ENCODE measurements at regions not wholly inside any gene's neighbourhood (a gene's known extent, or its start where the extent isn't known, plus 50 kb on each side); places are given as distances from the start of the nearest gene placed in this dataset.

DNA sequence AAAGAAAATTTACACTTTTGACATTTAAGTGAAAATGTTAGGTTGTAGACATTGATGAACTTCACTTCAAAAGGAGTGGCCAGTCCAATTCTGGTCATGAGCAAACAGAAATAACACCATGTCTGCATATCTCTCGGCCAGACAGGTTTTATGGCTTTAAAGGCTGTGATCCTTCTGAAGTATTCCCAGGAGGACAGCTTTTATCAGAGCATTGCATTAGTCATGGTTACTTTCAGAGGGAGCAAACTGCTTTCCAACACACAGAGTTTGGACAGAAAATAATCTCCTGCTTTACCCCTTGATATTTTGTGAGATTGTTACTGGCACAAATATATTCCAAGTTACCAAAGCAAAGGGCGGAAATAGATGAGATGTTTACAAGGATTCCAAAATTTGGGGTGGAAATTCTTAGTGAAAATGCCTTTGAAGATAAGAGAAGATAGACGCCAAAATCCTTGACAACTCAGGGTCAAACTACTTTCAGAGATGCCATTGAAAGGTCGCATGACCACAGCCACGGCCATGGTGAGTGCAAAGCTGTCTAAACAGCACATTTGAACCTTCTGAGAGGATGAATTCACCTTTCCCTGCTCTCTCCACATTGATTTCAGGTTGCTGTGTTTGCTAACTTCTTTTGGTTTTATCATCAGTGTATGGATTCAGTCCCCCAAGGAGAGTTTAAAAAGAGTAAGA, 584.5 kb upstream of the SGCG start:
- no peak overlapping the region for H3K27ac ChIP-seq (ENCODE audit: low read depth, low read length)
- H4K20me1 ChIP-seq (ENCODE audit: insufficient read depth) = no peaks in the 10 kb centered on the region
- H3K9me3 ChIP-seq (ENCODE audit: control insufficient read depth in 1 of 2, insufficient read depth in 1 of 2, low read depth in 1 of 2, low read length in 2 of 2) = no peaks in the 10 kb centered on the region
- no peak for ATAC-seq
- DNase-seq (ENCODE audit: low read depth, low spot score) = no peak
- H3K4me3 ChIP-seq (replicated peaks in 1 of 2; ENCODE audit: low read depth in 1 of 2, low read length in 2 of 2) = no peak overlapping the region
- intact Hi-C loops (cut with micrococcal nuclease) = no loop called here
- ChIA-PET RAD21 (ENCODE audit: low non-redundant PET in 1 of 2, low total read pairs in 2 of 2, uncharacterized antibody in 2 of 2, unreplicated experiment in 2 of 2) (no interaction called here), CTCF (no interaction called here), POLR2A (no interaction called here)
- no peak overlapping the region for H3K9ac ChIP-seq (ENCODE audit: low read length)
- peaks cover 7% of the 10 kb centered on the region in 2 experiments; a peak in 3 of 4 replicates for H3K4me1 ChIP-seq (ENCODE audit: control insufficient read depth in 1 of 2, insufficient read depth in 2 of 2, low read length in 2 of 2)
- no peaks in the 10 kb centered on the region for H3K36me3 ChIP-seq (ENCODE audit: control insufficient read depth in 1 of 2, insufficient read depth in 2 of 2, low read length in 2 of 2)
- H3K79me2 ChIP-seq (ENCODE audit: insufficient read depth, low read length) = no peaks in the 10 kb centered on the region
- no TSS peak for BruUV-seq (replicated peaks)
- TF ChIP-seq, protein P1, sequence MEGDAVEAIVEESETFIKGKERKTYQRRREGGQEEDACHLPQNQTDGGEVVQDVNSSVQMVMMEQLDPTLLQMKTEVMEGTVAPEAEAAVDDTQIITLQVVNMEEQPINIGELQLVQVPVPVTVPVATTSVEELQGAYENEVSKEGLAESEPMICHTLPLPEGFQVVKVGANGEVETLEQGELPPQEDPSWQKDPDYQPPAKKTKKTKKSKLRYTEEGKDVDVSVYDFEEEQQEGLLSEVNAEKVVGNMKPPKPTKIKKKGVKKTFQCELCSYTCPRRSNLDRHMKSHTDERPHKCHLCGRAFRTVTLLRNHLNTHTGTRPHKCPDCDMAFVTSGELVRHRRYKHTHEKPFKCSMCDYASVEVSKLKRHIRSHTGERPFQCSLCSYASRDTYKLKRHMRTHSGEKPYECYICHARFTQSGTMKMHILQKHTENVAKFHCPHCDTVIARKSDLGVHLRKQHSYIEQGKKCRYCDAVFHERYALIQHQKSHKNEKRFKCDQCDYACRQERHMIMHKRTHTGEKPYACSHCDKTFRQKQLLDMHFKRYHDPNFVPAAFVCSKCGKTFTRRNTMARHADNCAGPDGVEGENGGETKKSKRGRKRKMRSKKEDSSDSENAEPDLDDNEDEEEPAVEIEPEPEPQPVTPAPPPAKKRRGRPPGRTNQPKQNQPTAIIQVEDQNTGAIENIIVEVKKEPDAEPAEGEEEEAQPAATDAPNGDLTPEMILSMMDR (IDR thresholded peaks at IDR 0.05 in 2 of 3, conservative IDR thresholded peaks at IDR 0.05 in 1 of 3; ENCODE audit: borderline replicate concordance in 1 of 3, insufficient read depth in 1 of 3, low read depth in 2 of 3, low read length in 2 of 3) = no peak
- TF ChIP-seq CBX3 (IDR thresholded peaks at IDR 0.05; ENCODE audit: low read depth) (no peak), EZH2phosphoT487 (IDR thresholded peaks at IDR 0.05; ENCODE audit: borderline replicate concordance) (no peak), EZH2 (IDR thresholded peaks at IDR 0.05) (no peak), TCF7L2 (IDR thresholded peaks at IDR 0.05; ENCODE audit: borderline replicate concordance, extremely low read depth, insufficient read depth, insufficient read length) (no peak), SIN3A (IDR thresholded peaks at IDR 0.05; ENCODE audit: low read depth) (no peak), RAD21 (IDR thresholded peaks at IDR 0.05; ENCODE audit: low read depth) (no peak), ZFX (IDR thresholded peaks at IDR 0.05) (no peak), ZNF274 (IDR thresholded peaks at IDR 0.05; ENCODE audit: low read depth, low read length) (no peak), EGR1 (IDR thresholded peaks at IDR 0.05; ENCODE audit: low read depth) (no peak), POLR2A (IDR thresholded peaks at IDR 0.05; ENCODE audit: borderline replicate concordance, extremely low read depth, insufficient read depth, insufficient read length) (no peak), SP1 (IDR thresholded peaks at IDR 0.05; ENCODE audit: low read depth) (no peak), FOSL1 (IDR thresholded peaks at IDR 0.05; ENCODE audit: low read depth) (no peak), CEBPB (IDR thresholded peaks at IDR 0.05; ENCODE audit: low read depth) (no peak), SRF (IDR thresholded peaks at IDR 0.05; ENCODE audit: low read depth) (no peak)
- TF ChIP-seq, protein P2, sequence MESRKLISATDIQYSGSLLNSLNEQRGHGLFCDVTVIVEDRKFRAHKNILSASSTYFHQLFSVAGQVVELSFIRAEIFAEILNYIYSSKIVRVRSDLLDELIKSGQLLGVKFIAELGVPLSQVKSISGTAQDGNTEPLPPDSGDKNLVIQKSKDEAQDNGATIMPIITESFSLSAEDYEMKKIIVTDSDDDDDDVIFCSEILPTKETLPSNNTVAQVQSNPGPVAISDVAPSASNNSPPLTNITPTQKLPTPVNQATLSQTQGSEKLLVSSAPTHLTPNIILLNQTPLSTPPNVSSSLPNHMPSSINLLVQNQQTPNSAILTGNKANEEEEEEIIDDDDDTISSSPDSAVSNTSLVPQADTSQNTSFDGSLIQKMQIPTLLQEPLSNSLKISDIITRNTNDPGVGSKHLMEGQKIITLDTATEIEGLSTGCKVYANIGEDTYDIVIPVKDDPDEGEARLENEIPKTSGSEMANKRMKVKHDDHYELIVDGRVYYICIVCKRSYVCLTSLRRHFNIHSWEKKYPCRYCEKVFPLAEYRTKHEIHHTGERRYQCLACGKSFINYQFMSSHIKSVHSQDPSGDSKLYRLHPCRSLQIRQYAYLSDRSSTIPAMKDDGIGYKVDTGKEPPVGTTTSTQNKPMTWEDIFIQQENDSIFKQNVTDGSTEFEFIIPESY (IDR thresholded peaks at IDR 0.05; ENCODE audit: extremely low read depth, insufficient replicate concordance, low read length) = no peak
- TF ChIP-seq, protein P3, sequence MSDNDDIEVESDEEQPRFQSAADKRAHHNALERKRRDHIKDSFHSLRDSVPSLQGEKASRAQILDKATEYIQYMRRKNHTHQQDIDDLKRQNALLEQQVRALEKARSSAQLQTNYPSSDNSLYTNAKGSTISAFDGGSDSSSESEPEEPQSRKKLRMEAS (IDR thresholded peaks at IDR 0.05) = no peak
- TF ChIP-seq, protein P4, sequence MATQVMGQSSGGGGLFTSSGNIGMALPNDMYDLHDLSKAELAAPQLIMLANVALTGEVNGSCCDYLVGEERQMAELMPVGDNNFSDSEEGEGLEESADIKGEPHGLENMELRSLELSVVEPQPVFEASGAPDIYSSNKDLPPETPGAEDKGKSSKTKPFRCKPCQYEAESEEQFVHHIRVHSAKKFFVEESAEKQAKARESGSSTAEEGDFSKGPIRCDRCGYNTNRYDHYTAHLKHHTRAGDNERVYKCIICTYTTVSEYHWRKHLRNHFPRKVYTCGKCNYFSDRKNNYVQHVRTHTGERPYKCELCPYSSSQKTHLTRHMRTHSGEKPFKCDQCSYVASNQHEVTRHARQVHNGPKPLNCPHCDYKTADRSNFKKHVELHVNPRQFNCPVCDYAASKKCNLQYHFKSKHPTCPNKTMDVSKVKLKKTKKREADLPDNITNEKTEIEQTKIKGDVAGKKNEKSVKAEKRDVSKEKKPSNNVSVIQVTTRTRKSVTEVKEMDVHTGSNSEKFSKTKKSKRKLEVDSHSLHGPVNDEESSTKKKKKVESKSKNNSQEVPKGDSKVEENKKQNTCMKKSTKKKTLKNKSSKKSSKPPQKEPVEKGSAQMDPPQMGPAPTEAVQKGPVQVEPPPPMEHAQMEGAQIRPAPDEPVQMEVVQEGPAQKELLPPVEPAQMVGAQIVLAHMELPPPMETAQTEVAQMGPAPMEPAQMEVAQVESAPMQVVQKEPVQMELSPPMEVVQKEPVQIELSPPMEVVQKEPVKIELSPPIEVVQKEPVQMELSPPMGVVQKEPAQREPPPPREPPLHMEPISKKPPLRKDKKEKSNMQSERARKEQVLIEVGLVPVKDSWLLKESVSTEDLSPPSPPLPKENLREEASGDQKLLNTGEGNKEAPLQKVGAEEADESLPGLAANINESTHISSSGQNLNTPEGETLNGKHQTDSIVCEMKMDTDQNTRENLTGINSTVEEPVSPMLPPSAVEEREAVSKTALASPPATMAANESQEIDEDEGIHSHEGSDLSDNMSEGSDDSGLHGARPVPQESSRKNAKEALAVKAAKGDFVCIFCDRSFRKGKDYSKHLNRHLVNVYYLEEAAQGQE (IDR thresholded peaks at IDR 0.05; ENCODE audit: low read depth) = no peak
- H3K9me2 ChIP-seq (ENCODE audit: insufficient read depth) = no peaks in the 10 kb centered on the region
- no peaks in the 10 kb centered on the region for H3K27me3 ChIP-seq (ENCODE audit: insufficient read depth, low read length)
- no peak overlapping the region for H3K4me2 ChIP-seq (ENCODE audit: low read length)
- no peak overlapping the region for H2AFZ ChIP-seq (ENCODE audit: low read depth, low read length, poor library complexity, severe bottlenecking)

All from HCT116 (cell line).